Ishikawa (cell line): ENCODE measurements at regions not wholly inside any gene's neighbourhood (a gene's known extent, or its start where the extent isn't known, plus 50 kb on each side); places are given as distances from the start of the nearest gene placed in this dataset.

ENCODE experiments used
- CEBPB ChIP-seq: IDR thresholded peaks from 2 replicates; pipeline ENCODE4 v1.6.1; 2012
- CREB1 ChIP-seq: IDR thresholded peaks from 2 replicates; pipeline ENCODE4 v1.6.1; 2012; ENCODE audit warnings: low read depth
- EGR1 ChIP-seq: IDR thresholded peaks from 2 replicates; pipeline ENCODE4 v1.6.1; 2012
- EP300 ChIP-seq: IDR thresholded peaks from 2 replicates; pipeline ENCODE4 v1.6.1; 2012; ENCODE audit warnings: borderline replicate concordance
- FOXM1 ChIP-seq: IDR thresholded peaks from 2 replicates; pipeline ENCODE4 v1.6.1; 2012; ENCODE audit warnings: low read depth, borderline replicate concordance
- MAX ChIP-seq: IDR thresholded peaks from 2 replicates; pipeline ENCODE4 v1.6.1; 2012
- NFIC ChIP-seq: IDR thresholded peaks from 2 replicates; pipeline ENCODE4 v1.6.1; 2012
- RAD21 ChIP-seq: IDR thresholded peaks from 2 replicates; pipeline ENCODE4 v1.6.1; 2012; ENCODE audit warnings: low read depth
- REST ChIP-seq: IDR thresholded peaks from 2 replicates; pipeline ENCODE4 v1.6.1; 2012; ENCODE audit warnings: low read depth, mild to moderate bottlenecking
- TAF1 ChIP-seq: IDR thresholded peaks from 2 replicates; pipeline ENCODE4 v1.6.1; 2012; ENCODE audit warnings: low read depth, mild to moderate bottlenecking
- TCF12 ChIP-seq: IDR thresholded peaks from 2 replicates; pipeline ENCODE4 v1.6.1; 2012; ENCODE audit warnings: low read depth
- TEAD4 ChIP-seq: IDR thresholded peaks from 2 replicates; pipeline ENCODE4 v1.6.1; 2012
- USF1 ChIP-seq: IDR thresholded peaks from 2 replicates; pipeline ENCODE4 v1.6.1; 2012
- YY1 ChIP-seq: IDR thresholded peaks from 2 replicates; pipeline ENCODE4 v1.6.1; 2012; ENCODE audit warnings: low read depth
- ZBTB7A ChIP-seq: IDR thresholded peaks from 2 replicates; pipeline ENCODE4 v1.6.1; 2012; ENCODE audit warnings: low read depth

- TF ChIP-seq EP300 (no peak), REST (no peak), NFIC (no peak), USF1 (peak; percentile 37; the same call in 1 of the 2 replicates)
Measured at GRCh38 chr22:44611880-44612496, 90.0 kb upstream of the PRR5 start.

GRCh38 chr22:44610071-44610470, 91.9 kb upstream of the PRR5 start:
- no peak for TF ChIP-seq YY1
- TF ChIP-seq EP300, result no peak
- no peak for TF ChIP-seq EGR1

- TF ChIP-seq USF1, result no peak
- no peak for TF ChIP-seq TCF12
- no peak for TF ChIP-seq EGR1
- TF ChIP-seq REST, result peak; percentile 71
- TF ChIP-seq RAD21, result no peak
Measured at GRCh38 chr22:44609400-44609988, 92.5 kb upstream of the PRR5 start.

- TF ChIP-seq EP300 (no peak), USF1 (no peak), EGR1 (no peak), TAF1 (no peak), MAX (no peak), CEBPB (no peak), ZBTB7A (no peak), TCF12 (no peak), TEAD4 (no peak), RAD21 (no peak), REST (no peak), NFIC (no peak), FOXM1 (no peak), CREB1 (no peak)
Measured at GRCh38 chr22:44608597-44609399, 93.2 kb upstream of the PRR5 start.
